Activated CD4-positive, alpha-beta T cell treated with anti-CD3 and anti-CD28 coated beads for 48 hours (primary cell): ENCODE measurements at regions not wholly inside any gene's neighbourhood (a gene's known extent, or its start where the extent isn't known, plus 50 kb on each side); places are given as distances from the start of the nearest gene placed in this dataset.

Experiments
- DNase-seq: peaks from one replicate; pipeline ENCODE4 v3.0.0-alpha.2; 2020

DNA sequence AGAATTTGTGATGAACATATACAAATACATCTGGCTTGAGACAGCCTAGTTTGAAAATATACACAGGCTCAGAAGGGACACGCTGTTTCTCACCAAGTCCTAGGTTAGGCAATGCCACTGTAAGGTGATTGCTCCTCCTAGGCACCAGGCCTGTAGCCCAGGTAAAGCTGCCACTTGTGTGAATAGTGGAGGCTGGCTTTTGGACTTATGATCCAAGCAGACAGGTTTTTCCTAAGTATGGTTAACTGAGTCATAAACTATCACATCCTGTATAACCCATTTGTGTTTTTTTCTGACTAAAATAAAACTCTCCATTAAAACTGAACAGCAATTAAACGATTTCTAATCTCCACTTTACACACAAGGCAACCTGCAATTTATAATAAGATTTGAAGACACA, 81.0 kb downstream of the SEMA4F start:
- DNase-seq, result no peak

DNA sequence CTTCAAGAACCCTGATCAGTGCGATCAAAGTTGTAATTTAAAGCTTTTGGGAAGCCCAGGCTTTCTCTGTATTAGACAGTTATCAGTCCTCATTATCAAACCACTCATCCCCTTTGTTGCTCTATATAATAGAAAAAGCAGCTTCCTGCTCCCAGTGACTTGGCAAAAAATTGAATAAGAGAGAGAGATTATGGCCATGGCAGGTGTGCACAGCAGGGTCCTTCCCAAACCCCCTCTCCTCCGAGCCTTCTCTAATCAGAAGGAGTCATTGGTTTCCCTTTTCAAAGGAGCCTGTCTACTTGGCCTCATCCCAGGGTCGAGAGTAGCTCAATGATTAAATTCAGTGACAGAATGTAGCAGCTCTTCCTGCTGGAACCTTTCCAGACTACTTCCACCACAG, 81.5 kb downstream of the SEMA4F start:
- no peak for DNase-seq

DNA sequence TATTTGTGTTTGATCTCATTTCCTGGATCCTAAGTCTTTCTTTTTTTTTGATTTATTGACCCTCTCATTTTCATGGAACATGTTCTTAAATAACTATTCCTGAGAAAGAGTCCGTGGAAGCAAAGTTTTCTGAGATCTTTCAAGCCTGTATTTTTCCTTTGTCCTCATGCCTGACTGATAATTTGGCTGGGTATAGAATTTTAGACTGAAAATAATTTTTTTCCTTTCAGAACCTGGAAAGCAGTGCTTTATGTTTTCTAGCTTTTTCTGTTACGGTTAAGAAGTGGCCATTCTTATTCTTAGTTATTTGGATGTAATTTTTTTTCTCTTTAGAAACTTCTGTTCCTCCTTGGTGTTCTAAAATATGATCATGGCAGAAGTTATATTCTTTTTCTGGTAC, 82.5 kb downstream of the SEMA4F start:
- DNase-seq, result no peak

DNA sequence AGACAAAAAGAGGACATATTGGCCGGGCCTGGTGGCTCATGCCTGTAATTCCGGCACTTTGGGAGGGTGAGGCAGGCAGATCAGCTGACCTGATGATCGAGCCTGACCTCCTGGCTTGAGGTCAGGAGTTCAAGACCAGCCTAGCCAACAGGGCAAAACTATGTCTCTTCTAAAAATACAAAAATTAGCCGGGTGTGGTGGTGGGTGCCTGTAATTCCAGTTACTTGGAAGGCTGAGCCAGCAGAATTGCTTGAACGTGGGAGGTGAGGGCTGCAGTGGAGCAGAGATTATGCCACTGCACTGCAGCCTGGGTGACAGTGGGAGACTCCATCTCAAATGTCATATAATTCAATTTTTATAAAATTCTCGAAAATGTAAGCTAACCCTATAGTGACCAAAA, 84.5 kb downstream of the SEMA4F start:
- no peak for DNase-seq

DNA sequence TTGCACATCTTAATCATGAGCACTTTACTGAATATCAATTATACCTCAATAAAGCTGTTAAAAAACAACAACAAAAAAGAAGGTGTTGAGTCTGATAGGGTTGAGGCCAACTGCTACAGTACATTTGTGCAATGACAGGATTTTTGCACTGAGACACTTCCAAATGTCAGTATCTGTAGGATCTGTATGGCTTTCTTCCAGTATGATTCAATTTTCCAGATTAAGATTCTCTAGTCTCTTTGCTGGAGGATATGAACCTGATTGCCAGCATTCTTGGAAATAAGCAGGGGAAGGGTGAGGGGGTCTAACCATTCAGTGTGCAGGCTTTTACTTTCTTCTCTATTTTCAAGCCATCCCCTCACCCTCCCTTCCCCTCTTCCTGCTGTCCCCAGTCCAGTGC, 85.1 kb downstream of the SEMA4F start:
- DNase-seq, result no peak

DNA sequence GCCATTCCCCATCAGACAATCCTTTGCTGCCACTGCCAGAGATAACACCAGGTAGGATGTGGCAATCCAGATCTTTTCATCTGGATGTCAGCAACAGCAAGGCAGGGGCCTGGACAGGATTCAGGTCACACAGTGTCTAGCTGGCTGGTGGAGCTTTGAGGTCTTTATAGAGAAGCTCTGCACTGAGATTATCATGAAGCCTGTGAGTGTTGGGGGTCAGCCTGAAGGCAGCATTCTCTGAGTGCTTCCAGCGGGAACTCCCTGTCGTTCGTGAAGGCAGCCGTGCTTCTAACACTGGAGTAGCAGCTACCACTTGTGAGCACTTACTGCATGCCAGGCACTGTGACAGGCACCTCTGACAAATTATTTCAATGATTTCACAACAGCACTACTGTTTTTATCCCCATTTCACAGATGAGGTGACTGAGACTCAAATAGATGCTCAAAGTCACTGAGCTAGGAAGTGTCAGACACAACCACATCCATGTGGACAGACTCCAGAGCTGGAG, 85.7 kb downstream of the SEMA4F start:
- DNase-seq, result no peak

DNA sequence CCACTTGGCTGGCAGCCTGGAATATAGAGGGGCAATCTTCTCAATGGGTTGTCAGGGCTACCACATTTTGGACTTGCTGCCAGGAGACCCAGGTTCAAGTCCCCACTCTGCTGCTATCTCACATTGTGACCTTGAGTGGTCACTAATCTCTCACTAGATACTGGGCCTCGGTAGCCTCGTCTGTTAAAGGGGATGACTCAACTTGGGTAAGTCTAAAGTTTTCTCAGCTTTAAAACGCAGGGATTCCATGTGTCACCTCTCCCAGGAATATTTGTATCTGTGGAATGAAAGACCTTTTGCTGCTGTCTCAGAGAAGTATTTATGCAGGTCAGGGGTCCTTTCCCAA, 86.3 kb downstream of the SEMA4F start:
- no peak for DNase-seq

DNA sequence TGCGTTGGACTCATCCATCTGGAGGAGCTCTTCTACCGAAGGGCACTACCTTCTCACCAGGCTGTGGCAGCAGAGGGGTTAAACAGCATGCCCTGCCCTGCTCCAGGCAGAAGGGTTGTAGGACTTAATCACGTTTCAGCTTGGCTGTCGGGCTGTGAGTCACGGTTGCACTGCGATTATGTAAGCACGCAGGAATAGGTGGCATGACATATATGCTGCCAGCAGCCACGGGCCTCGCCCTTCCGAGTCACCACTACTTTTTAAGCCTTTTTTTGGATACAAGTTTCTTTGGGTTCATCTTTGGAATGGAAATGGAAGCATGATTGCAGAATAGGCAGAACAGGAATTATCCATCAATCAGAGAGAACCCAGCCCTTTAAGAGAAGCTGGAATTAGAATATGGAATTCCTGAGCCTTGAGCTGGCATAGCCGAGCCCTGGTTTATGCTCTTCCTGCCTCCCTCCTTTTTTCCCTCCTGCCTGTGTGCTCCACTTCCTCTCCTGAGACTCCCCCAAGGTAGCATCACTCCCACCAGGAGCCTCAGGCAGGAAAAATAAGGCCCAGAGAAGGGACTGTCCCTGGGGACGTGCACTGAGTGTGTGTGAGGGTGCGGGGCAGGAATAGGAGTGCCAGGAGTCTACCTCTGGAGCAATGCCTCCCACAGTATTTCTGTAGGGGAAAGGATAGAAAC, 86.8 kb downstream of the SEMA4F start:
- peak; percentile 9 for DNase-seq

DNA sequence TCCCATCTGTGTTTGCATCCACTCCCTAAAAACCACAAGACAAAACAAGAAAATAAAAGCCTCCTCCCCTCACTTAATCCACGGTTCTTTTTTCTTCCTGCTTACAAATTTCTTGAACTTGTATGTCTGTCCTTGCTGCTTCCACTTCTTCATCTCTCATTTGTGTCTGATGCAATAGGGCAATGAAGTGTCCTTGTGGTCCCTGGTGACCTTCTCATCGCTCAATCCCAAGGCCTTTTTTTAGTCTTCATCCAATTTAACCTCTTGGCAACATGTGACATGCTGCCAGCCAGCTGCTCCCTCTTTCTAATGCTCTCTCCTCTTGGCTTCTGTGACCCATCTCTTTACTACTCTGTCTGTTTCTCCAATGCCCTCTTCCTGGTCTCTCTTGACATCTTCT, 87.6 kb downstream of the SEMA4F start:
- no peak for DNase-seq

DNA sequence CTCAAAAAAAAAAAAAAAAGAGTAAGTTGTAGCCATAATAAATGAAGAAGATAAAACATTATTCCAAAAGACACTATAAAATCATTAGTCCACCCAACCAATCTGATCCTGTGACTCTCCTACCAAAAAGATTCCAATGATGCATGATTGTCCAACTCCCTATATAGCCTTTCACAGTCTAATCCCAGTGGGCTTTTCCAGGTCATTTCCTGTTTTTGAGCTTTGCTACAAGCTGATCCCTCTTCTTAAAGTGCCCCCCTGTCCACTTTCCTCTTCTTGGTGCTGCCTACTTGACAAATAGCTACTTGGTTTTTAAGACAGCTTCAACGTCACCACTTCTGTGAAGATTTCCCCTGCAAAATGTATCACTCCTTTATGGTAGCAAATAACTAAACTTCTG, 88.4 kb downstream of the SEMA4F start:
- DNase-seq, result no peak

DNA sequence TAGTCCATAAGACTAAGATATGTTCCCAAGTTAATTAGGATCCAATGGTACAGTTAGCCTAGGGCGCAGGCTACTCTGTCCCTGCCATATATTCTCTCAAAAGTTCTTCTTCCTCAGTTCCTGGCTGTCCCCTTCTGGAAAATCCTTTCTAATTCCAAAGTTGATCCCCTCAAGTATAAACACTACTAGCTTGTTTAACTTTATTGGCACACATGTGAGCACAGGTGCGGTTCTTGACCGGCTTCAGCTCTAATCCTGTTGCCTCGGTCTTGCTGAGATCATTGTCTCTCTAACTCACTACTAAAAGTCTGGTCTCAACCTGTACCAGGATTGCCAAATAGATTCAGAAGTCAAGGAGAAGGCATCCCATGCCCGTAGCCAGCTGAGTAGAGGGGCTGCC, 89.0 kb downstream of the SEMA4F start:
- DNase-seq, result no peak

DNA sequence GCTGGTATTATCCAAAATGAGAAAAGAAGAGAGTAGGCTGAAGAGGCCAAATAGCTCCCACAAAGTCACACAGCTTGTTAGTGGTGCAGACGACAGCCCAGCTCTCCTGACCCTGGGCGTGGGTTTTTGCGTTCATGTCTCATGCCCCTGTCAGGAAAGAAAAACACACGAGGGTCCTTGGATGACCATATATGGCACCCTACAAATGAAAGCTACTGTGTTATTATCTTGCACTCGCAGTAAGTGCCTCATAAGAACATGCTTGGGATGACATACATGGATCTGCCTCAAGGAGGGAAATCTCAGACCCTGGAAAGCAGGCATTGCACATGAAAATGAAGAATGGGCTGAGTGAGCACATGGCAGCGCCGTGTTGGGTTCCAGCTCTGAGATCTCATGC, 89.7 kb downstream of the SEMA4F start:
- DNase-seq, result no peak

DNA sequence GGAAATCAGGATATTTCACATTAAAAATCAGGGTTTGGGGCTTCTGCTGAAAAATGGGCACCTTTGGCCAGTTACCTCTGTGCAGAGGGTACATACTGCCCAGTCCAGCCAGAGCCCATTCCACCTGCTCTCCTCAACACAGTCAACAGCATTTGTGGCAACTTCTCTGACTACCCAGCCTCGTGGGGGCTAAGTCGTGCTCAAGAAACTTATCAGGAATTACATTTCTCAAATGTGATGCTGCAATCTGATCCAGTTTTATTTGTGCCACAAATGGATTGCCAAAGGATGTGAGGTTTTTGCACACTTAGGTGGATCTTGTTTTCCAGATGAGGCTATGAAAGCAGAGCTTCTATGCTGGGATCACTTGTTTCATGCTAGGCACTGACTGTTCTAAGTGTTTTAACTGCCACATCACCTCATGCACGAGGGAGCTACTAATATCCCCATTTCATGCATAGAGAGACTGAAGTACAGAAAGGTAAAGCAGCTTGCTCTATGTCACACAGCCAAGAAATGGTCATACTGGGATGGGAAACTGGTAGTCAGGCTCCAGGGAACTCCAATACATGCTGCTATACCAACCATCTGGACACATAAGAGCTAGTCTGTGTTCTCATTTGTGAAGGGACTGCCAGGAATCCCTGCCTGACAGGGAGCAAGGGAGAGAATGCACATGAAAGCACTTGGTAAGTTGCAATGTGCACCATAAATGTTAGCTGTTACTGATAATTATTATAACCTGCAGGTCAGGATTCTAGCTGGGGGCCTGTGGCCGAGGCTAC, 89.0 kb upstream of the HK2 start:
- DNase-seq, result no peak

DNA sequence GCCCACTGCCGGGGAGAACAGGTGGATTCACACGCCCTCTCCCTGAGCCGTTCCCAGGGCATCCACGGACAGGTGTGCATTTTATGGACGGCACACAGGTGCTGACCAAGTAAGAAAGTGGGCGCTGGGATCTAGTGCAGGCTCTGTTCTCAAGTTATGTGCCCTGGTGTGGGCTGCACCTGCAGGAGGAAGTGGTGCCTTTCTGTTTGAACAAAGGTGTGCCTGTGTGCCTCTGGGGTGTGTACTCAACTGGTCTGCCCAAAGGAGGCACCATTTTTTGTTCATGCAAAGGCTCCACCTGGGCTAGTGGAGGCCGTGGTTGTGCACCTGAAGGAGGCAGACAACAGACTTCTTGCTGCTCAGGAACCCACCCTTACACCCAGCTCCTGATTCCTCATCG, 88.2 kb upstream of the HK2 start:
- no peak for DNase-seq

DNA sequence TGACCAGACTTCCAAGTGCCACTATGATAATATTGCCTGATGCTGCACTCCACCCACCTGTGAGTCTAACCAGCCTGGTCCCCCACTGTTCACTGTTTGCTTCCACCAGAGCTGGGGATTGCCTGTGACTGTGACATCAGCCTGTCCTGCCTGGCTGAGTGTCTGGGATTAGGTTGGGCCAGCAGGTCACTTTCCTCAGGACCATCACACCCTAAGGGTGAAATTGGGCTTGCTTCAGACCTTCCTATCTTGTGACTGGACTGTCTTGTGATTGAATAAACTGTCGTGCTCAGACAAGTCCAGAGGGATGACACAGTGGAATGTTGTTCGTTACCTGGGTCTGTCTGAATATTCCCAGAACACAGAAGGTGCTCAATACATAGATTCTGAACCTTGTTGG, 87.4 kb upstream of the HK2 start:
- DNase-seq, result no peak

DNA sequence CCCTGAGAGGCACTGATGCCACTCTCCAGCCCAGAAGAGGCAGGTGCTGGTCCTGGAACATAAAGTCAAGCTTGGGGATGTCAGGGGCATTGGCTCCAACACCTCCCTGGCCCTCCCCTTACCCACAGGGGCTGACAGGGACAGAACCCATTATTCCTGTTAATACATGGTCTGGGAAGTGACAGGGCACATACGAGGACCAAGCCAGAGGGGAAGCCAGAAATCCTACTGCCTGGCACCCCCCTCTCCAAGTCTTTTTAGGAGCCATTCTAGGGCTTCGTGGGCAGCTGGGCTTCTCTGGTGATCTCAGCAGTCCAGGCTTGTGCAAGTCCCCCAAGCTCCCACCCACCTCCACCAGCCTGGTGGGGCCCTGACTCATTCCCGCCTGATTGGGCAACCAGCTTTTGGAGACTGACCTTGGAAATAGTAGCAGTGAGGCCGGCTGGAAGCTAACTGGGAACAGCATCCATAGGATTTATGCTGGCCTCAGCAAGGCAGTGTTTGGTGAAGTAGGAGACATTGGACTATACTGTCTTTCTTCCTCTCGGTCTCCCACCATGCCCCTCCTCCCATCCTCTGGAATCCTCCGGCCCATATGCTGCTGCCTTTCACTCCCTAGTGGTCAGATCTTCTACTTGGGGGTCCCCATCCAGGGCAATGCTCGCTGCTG, 86.4 kb upstream of the HK2 start:
- no peak for DNase-seq

DNA sequence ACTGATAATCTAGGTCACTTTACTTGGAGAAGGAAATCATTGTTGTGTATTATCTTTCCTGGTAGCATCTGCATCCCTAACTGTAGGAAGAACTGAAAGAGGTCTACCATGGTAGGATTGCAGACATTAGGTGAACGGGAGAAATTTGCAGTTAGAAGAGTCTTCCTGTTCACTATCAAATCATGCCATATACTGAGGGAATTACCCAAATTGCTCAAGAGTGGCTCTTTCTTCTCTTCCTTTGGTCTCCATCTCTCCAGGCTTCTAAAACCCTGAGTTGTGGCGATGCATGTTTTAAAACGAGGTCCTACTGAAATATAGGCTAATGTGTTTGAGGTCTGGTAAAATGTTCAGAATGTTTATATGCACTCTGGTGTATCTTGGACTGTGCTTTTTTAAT, 85.3 kb upstream of the HK2 start:
- DNase-seq, result no peak

DNA sequence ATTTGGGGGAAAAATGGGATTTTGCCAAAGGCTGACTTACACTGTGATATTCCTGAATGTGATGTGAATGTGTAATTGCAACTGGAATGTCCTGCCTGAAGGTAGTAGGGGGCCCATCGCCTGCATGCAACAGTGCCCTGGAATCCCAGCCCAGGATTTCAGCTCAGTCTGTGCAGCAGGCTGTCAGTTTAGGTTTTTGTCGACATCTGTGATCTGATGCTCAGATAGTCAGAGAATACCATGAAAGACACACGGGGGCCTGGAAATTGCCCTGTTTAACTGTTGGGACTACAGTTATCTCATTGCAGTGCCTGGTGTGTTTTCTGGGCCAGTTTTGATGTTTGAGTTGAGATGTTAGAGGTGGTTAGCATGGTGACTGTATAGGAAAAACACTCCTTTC, 84.5 kb upstream of the HK2 start:
- no peak for DNase-seq

DNA sequence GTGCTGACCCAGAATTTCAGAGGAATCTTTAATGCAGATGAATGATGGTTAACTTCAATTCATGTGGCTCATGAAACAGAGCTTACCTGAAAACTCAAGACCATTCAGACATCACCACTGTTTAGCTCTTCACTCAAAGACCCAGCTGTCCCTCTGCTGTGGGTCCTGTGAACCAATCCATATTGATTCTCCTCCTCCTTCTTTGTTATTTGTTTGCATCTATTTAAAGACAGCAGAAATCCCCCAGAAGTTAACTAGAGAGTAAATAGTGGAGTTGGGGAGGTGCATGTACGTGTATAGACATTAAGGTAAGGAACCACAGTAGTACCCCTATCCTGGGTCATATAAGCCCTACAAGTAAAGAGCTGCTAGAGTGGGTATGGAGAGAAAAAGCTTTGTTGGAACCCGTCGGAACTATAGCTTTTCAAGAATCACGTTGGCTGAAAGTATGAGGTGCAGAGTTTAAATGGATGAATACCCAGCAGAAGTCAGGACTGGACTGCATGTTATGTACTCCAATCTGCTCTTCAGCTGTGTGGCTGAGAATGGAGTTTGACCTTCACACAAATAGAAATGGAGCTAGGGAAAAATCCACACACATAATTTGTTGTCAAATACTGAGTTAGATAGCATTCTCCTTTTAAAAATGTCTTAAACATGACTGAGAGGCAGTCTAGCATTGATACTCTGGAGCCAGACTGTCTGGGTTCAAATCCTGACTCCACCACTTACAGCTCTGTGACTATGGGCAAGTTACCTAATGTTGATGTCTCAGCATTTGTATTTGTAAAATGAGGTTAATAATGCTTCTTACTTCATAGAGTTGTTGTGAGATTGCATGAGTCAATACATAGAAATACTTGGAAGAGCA, 81.7 kb upstream of the HK2 start:
- no peak for DNase-seq

DNA sequence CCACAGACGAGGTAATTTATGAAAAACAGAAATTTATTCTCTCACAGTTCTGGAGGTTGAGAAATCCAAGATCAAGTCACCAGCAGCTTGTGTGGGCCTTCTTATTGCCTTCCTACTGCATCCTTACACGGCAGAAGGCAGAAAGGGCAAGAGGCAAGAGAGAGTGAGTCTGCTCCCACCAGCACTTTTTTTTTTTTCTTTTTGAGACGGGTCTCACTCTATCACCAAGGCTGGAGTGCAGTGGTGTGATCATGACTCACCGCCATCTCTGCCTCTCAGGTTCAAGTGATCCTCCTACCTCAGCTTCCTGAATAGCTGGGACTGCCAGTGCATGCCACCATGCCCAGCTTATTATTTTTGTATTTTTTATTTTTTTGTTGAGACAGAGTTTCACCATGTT, 78.5 kb upstream of the HK2 start:
- no peak for DNase-seq

DNA sequence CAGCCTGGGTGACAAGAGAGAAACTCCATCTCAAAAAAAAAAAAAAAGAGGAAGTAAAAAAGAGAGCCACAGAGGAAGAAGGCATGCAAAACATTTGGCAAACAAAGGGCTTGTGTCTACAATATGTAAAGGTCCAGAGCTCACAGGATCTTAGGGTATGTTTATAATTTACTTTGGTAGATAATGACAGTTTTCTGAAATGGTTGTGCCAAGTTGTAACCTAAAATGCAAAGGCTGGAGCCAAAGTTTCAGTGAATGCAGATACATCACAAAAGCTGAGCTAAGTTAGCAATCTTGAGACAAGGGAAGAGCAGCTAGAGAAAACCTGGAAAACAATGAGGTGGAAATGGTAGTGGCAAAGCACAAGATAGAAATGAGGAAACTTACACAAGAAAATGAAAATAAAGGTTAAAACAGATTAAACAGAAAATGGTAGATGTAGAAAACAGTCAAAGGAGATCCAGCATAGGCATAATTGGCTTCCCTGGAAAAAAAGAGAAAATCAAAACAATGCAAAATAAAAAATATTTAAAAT, 77.5 kb upstream of the HK2 start:
- no peak for DNase-seq

DNA sequence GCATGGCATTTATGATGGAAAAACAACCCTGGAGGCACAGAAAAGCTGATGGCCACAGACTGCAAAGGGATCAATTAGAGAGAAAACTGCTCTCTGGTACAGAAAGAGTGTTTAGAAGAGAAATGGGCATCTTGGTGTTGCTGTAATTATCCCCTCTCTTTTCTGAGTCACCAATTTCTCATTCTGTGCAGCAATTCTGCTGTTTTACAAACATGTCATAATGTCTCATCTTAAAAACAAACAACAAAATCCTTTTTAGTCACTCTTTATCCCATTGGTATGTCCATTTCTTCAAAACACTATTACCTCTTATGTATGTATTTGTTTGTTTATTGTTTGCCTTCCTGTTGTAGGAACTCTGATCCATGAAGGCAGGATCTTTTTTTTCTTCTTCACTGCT, 73.9 kb upstream of the HK2 start:
- DNase-seq, result no peak
